ENCODE measurements at regions not wholly inside any gene's neighbourhood (a gene's known extent, or its start where the extent isn't known, plus 50 kb on each side); places are given as distances from the start of the nearest gene placed in this dataset.

- peak; percentile 47 for TF ChIP-seq CTCF (IDR thresholded peaks at IDR 0.05)
- no peak for TF ChIP-seq JUN (IDR thresholded peaks at IDR 0.05)
- no peak for TF ChIP-seq POLR2AphosphoS2 (conservative IDR thresholded peaks at IDR 0.05; ENCODE audit: low read length)
- no peak for TF ChIP-seq CBX8 (IDR thresholded peaks at IDR 0.05)
- TF ChIP-seq USF2 (IDR thresholded peaks at IDR 0.05): no peak
- peak; percentile 35 to 46; a peak in 2 of 5 replicates for TF ChIP-seq RAD21 (conservative IDR thresholded peaks at IDR 0.05 in 1 of 2, IDR thresholded peaks at IDR 0.05 in 1 of 2)
- no peak for TF ChIP-seq HMGXB4 (CRISPR knock-in tag; IDR thresholded peaks at IDR 0.05; ENCODE audit: borderline replicate concordance)
Measured at GRCh38 chr1:187476671-187477070, 647.9 kb downstream of the PLA2G4A start.

Measured in A549 (cell line).